ENCODE measurements at regions not wholly inside any gene's neighbourhood (a gene's known extent, or its start where the extent isn't known, plus 50 kb on each side); places are given as distances from the start of the nearest gene placed in this dataset.
"Not testable (repeated sequence)": the region's sequence is repeated elsewhere in the genome, so short reads cannot be mapped to it uniquely, and the experiment has no call there.

DNA sequence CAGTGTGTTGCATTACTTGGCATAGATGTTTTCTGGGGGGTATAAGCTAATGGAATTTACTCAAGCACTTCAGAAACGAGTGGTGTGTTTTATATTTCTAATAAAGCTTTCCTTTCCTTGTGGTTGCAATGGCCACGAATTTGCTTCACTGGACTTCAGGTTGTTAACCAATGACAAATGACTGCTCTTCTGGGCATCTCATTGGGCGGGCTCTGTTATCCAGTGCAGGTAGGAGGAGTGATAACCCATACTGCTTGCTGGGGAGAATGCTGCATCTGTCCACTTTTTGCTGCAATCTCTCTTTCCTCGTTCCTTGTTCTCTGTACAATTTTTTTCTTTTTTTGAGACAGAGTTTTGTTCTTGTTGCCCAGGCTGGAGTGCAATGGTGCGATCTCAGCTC lies 80.0 kb upstream of the RPH3A start:
- DNase-seq (no peak), ATAC-seq (ENCODE audit: low FRiP score in 2 of 2) (no peak)
- H3K27me3 ChIP-seq = no peaks in the 10 kb centered on the region
- H3K27ac ChIP-seq = no peak overlapping the region
- WGBS, 2 donors = 65 to 70% methylated on average over 5 of the region's 5 CpGs
- TF ChIP-seq EP300 (IDR thresholded peaks at IDR 0.05) (no peak), POLR2A (IDR thresholded peaks at IDR 0.05) (no peak), CTCF (IDR thresholded peaks at IDR 0.05) (no peak), POLR2AphosphoS5 (IDR thresholded peaks at IDR 0.05) (no peak)
- H3K4me3 ChIP-seq = no peak overlapping the region
- no peaks in the 10 kb centered on the region for H3K36me3 ChIP-seq
- H3K9me3 ChIP-seq = no peaks in the 10 kb centered on the region
- H3K4me1 ChIP-seq = no peaks in the 10 kb centered on the region

DNA sequence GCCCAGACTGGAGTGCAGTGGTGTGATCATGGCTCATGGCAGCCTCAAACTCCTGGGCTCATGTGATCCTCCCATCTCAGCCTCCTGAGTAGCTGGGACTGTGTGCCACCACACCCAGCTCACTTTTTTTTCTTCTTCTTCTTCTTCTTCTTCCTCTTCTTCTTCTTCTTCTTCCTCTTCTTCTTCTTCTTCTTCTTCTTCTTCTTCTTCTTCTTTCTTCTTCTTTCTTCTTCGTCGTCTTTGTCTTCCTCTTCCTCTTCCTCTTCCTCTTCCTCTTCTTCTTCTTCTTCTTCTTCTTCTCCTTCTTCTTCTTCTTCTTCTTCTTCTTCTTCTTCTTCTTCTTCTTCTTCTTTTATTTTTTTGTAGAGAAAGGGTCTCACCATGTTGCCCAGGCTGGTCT lies 78.8 kb upstream of the RPH3A start:
- H3K4me1 ChIP-seq; H3K4me3 ChIP-seq; ATAC-seq (ENCODE audit: low FRiP score in 2 of 2); H3K27me3 ChIP-seq; H3K27ac ChIP-seq; H3K9me3 ChIP-seq; DNase-seq; H3K36me3 ChIP-seq: not testable (repeated sequence)
- 40% methylated on average over 2 of the region's 2 CpGs; no CpG with 5 or more reads in 1 of the 2 donors for WGBS, 2 donors

- 71 to 76% methylated on average over 2 of the region's 2 CpGs for WGBS, 2 donors
- Histone ChIP-seq H3K9me3 (no peaks in the 10 kb centered on the region), H3K4me1 (no peaks in the 10 kb centered on the region), H3K4me3 (no peak overlapping the region), H3K27me3 (no peaks in the 10 kb centered on the region), H3K36me3 (no peaks in the 10 kb centered on the region), H3K27ac (no peak overlapping the region)
- DNase-seq (no peak), ATAC-seq (ENCODE audit: low FRiP score in 2 of 2) (no peak)
- TF ChIP-seq CTCF (IDR thresholded peaks at IDR 0.05) (no peak), POLR2AphosphoS5 (IDR thresholded peaks at IDR 0.05) (no peak), EP300 (IDR thresholded peaks at IDR 0.05) (no peak), POLR2A (IDR thresholded peaks at IDR 0.05) (no peak)
Measured at GRCh38 chr12:112713471-112713870, 78.1 kb upstream of the RPH3A start.

DNA sequence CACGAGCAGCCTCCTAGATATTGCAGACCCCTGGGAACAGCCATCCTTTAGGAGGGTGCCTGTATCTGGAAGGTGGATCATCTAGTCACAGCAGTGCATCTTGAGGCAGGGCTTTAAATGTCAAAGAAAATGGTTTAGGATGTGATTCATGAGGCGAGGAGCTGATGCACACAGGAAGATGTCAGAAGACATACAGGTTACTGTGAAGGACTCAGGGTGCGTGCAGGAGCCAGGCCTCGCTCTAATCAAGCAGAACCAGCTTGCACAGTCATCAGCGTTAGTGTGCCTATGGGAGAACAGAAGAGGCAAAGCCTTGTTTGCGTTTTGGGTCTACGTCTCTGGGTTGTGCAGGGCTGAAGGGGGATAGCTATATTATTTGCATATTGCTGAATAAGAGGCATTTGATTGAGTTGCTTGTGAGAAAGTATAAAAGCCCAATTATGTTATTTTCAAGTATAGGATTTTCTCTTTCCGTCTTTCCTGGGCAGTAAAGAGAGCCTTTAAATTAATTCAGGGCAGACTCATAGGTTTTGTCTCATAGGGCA lies 77.3 kb upstream of the RPH3A start:
- H3K4me3 ChIP-seq = no peak overlapping the region
- no peaks in the 10 kb centered on the region for H3K4me1 ChIP-seq
- H3K36me3 ChIP-seq = no peaks in the 10 kb centered on the region
- ATAC-seq (ENCODE audit: low FRiP score in 2 of 2) (no peak), DNase-seq (no peak)
- no peaks in the 10 kb centered on the region for H3K27me3 ChIP-seq
- H3K9me3 ChIP-seq = no peaks in the 10 kb centered on the region
- no peak overlapping the region for H3K27ac ChIP-seq
- 80 to 82% methylated on average over 8 of the region's 8 CpGs for WGBS, 2 donors
- TF ChIP-seq POLR2AphosphoS5 (IDR thresholded peaks at IDR 0.05) (no peak), CTCF (IDR thresholded peaks at IDR 0.05) (no peak), EP300 (IDR thresholded peaks at IDR 0.05) (no peak), POLR2A (IDR thresholded peaks at IDR 0.05) (no peak)

GRCh38 chr12:112716099-112717093 lies 75.2 kb upstream of the RPH3A start:
- Histone ChIP-seq H3K27me3 (no peaks in the 10 kb centered on the region), H3K4me3 (no peak overlapping the region), H3K4me1 (no peaks in the 10 kb centered on the region), H3K9me3 (no peaks in the 10 kb centered on the region), H3K36me3 (no peaks in the 10 kb centered on the region), H3K27ac (no peak overlapping the region)
- 75 to 77% methylated on average over 11 of the region's 11 CpGs for WGBS, 2 donors
- TF ChIP-seq CTCF (IDR thresholded peaks at IDR 0.05) (no peak), EP300 (IDR thresholded peaks at IDR 0.05) (no peak), POLR2AphosphoS5 (IDR thresholded peaks at IDR 0.05) (no peak), POLR2A (IDR thresholded peaks at IDR 0.05) (no peak)
- ATAC-seq (ENCODE audit: low FRiP score in 2 of 2) = no peak
- DNase-seq = no peak

Measured in upper lobe of left lung (tissue), 6 donors.